MV-4-11 (cell line): ENCODE measurements at regions not wholly inside any gene's neighbourhood (a gene's known extent, or its start where the extent isn't known, plus 50 kb on each side); places are given as distances from the start of the nearest gene placed in this dataset.
"Not testable (repeated sequence)": the region's sequence is repeated elsewhere in the genome, so short reads cannot be mapped to it uniquely, and the experiment has no call there.

ENCODE experiments used
- DNase-seq: peaks from one replicate; lab custom pipeline; 2025; lab: John Stamatoyannopoulos, UW

GRCh38 chr13:111589321-111589720 lies 268.9 kb downstream of the TEX29 start:
- DNase-seq = no peak

DNA sequence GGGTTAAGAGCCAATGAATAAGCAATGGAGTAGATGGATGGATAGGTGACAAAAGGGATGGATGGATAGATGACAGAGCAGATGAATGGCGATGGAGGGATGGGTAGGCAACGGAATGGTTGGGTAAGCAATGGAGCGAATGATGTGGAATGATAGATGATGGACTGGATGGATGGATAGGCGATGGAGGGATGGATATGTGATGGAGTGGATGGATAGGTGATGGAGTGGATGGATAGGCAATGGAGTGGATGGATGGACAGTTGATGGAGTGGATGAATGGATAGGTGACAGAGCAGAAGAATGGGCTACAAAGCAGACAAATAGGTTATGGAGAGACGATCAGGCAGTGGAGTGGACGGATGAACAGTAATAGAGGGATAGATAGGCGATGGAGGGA lies 269.6 kb downstream of the TEX29 start:
- no peak for DNase-seq

GRCh38 chr13:111590796-111591195 lies 270.4 kb downstream of the TEX29 start:
- DNase-seq = no peak

GRCh38 chr13:111593490-111593889 lies 273.0 kb downstream of the TEX29 start:
- not testable (repeated sequence) for DNase-seq

DNA sequence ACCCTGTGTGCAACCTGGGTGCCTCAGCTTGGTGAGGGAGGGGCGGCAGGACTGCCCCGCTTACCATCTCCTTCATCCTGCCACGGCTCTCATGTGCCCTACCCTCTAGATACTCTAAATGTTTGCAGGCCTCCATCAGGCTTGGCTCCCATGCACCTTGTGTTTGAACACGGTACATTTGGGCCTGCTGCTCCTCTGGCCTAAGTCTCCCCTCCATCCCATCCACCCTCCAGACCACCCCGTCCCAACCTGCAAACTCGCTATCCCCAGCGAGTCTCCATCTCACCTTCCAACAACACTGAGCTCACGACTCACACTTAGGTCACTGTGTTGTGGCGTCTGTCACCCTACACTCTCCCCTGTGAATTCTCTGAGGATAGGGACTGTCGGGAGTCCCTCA lies 274.2 kb downstream of the TEX29 start:
- DNase-seq = no peak

DNA sequence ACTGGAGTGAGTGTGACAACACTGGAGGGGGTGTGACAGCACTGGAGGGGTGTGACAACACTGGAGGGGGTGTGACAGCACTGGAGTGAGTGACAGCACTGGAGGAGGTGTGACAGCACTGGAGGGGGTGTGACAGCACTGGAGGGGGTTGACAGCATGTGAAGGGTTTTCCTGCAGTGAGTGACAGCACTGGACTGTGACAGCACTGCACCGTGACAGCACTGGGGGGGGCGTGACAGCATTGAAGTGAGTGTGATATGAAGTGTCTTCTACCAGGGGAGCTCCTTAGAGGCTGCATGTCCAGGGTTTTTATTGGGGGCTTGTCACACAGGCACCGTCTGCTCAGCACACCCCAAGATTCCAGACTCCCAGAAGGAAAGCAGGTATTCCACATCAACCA lies 274.8 kb downstream of the TEX29 start:
- no peak for DNase-seq

DNA sequence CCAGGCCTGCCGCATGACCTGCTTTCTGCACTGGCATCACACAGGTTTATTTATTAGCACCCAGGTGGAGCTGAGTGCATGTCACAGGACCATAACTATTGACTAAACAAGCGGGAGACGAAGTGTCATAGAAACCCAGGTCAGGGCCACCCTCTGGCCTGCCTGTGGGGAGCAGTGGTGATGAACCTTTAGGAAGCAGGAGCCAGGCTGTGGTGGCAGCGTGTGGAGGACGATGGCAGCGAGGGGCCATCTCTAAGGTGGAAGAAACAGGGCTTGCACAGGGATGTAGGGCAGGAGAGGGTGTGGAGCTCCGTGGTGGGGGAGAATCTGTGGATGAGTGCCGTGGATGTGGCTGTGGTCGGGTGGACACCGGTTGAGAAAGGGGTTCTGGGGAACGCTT lies 275.3 kb downstream of the TEX29 start:
- no peak for DNase-seq

DNA sequence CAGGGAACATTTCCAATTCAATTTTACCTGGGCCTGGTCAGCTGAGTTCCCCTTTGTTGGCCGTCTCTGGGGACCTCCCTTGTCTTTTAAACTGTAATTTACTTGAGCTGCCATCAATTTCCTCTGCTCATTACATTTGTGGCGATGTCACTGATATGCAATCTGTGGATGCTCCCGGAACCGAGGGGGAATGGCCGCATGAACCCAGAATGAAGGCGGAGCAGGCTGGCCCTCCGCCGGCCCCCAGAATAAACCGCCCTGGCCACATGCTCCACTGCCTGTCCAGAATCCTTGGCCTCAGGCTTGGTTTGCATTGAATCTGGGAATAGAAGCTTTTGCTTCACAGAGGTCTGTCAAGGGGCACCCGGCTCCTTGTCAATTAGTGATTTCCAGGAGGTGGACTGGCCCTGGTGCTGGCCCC lies 276.8 kb downstream of the TEX29 start:
- DNase-seq = no peak

GRCh38 chr13:111597618-111598017 lies 277.2 kb downstream of the TEX29 start:
- no peak for DNase-seq

GRCh38 chr13:111598747-111599146 lies 278.3 kb downstream of the TEX29 start:
- DNase-seq = no peak

DNA sequence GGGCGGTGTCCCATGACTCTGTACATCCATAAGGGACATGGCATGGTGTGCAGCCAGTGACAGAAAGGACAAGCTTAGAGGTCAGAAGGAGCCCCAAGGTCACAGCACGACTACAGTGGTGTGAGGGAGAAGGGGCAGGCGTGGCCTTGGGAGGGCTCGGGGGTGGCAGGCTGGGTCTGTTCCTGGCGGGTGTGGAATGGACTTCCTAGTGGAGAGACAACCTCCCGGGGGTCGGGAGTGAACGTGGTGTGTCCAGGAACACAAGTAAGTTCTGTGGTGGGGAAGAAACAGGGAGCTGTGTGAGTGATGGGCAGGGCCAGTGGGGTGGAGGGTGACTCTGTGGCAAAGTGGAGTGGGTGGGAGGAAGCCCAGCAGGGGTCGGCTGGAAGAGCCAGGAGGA lies 279.3 kb downstream of the TEX29 start:
- DNase-seq = no peak

DNA sequence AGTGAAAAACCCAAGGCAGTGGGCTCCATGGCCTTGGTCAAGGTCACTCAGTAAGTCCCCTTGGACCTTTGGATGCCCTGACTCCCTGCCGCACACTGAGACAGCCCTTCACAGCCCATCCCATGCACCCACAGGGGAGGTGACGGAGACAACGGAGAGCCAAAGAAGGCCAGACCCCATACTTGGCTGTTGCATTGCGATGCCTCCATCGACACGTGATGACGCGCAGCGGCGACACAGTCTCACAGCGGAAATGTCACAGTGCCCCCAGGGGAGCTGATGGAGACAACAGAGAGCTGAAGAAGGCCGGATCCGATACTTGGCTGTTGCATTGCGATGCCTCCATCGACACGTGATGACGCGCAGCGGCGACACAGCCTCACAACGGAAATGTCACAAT lies 282.4 kb downstream of the TEX29 start:
- DNase-seq = no peak

DNA sequence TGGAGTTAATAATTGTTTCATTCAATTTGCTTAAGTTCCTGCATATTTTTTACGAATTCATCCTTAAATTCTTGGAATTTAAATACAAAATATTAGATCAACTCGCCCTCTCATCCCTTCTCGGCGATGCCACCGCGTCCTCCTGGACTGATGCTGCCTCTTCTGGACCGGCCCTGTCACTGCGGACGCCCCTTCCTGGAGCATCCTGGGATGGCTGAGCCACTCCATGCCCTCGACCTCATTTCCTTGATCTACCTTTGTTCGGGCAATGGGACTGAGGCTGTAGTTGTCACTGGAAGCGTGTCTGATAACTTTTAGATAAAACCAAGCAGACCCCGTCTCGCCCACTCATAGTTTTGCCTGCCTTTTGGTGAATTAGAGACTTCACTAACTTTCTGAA lies 283.7 kb downstream of the TEX29 start:
- DNase-seq = no peak

DNA sequence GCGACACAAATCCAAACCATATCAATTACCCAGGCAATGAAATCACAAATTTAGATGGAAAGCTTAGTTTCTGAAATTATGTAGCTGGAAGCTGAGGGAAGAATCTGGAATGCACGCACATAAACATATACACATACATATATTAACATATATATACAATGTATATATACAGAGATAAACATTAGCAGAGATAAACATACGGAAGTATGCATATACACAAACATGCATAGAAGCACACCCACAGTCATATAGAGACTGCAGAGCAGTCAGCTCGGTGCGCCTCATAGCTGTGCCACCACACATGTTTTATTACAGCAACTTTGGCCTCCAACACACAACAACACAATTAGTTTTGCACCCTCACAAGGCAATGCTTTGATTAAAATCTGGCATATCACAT lies 288.1 kb downstream of the TEX29 start:
- DNase-seq = no peak

GRCh38 chr13:111609631-111610030 lies 289.2 kb downstream of the TEX29 start:
- DNase-seq = no peak

DNA sequence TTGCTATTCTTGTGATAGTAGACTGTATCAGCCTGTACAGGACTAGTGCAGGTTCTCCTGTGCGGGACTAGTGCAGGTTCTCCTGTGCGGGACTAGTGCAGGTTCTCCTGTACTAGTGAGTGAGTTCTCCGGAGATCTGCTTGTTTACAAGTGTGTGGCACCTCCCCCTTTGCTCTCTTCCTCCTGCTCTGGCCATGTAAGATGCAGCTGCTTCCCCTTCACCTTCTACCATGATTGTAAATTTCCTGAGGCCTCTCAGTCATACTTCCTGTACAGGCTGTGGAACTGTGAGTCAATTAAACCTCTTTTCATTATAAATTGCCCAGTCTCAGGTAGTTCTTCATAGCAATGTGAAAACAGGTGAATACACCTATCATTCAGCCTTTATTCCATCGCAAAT lies 289.6 kb downstream of the TEX29 start:
- DNase-seq = no peak

- DNase-seq = no peak
These were observed 290.4 kb downstream of the TEX29 start for GRCh38 chr13:111610879-111611278.

DNA sequence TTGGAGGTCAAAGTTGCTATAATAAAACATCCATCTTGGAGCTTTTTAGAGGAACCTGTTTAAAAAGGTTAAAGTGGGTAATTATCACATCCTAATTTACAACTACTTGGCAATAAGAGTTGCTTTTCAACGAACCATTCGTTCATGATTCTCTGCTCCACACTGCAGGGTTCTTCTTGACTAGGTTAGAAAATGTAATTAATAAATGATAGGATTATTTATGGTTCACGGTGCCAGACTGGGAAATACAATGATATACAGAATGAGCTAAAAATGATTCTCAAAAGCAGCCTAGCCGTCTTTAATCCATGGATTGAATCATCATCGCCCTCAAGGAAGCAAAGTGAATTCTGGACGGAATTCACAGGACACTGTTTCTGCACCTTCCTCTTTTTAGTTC lies 291.2 kb downstream of the TEX29 start:
- no peak for DNase-seq

DNA sequence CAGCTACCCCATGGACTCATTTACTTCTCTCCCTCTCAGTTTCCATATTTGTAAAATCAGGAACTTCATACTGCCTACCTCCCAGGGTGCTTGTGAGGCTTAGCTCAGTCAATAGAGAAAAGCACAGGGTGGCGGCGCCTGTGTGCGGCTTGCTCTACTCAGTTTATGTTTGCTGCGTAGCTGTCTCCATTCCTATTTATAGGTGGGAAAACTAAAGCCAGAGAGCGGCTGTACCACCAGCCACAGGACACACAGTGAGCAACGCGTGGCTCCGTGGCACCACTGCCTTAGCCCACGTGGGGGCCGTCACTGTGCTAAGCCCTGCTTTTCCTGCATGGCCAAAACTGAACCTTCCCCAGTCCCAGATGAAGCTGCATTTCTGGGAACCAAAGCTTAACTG lies 292.4 kb downstream of the TEX29 start:
- DNase-seq = no peak

DNA sequence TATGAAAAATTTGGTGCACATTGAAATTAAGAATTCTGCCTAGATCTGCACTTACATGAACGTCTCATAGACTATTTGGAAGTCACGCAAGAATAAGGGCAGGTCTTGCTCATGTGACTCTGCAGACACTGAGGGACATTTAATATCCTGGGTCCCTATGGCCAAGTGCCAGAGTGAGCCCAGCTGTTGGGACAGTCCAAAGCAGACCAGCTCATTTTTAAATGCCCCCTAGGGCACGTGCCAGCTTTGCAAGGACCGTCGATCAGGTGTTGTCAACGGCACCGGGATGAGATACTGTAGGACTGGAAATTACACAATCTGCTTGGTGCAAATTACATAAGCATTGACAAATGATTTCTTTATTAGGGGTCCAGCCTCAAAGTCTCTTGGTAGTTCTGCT lies 293.6 kb downstream of the TEX29 start:
- no peak for DNase-seq

- DNase-seq = no peak
These were observed 294.2 kb downstream of the TEX29 start for GRCh38 chr13:111614613-111615012.

GRCh38 chr13:111616203-111616602 lies 295.8 kb downstream of the TEX29 start:
- DNase-seq = no peak

DNA sequence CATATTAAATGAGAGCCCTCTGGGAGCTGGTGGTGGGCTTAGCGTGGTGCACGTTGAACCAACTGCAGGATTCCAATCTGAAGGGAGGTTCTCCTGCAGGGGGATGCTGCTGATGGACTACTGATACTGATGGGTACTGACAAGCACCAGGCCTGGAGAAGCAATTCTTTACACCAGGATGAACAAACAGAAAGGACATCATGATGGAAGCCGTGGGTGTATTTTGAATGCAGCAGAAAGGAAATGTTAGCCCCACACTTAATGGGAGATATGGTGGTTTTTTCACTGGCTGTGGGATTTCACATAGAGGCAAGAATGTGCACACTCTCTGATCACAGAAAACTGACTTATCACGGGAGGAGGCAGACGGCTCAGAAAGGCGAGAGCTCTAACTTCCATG lies 299.7 kb downstream of the TEX29 start:
- no peak for DNase-seq

GRCh38 chr13:111620586-111620985 lies 300.1 kb downstream of the TEX29 start:
- DNase-seq = no peak

GRCh38 chr13:111621164-111621563 lies 300.7 kb downstream of the TEX29 start:
- DNase-seq = no peak
